ENCODE measurements at regions not wholly inside any gene's neighbourhood (a gene's known extent, or its start where the extent isn't known, plus 50 kb on each side); places are given as distances from the start of the nearest gene placed in this dataset.

GRCh38 chr3:64294771-64295170 is 69.5 kb upstream of the PRICKLE2 start:
- Mint-ChIP-seq H3K27ac (no peak overlapping the region), H3K36me3 (no peaks in the 10 kb centered on the region), H3K9me3 (peaks cover 2 to 16% (median 13%) of the 10 kb centered on the region in 7 donors), H3K4me1 (no peaks in the 10 kb centered on the region), H3K4me3 (no peak overlapping the region), H3K27me3 (ENCODE audit: low read depth in 3 of 3) (peaks cover 0 to 3% (median under 1%) of the 10 kb centered on the region in 3 donors)
- no peaks in the 10 kb centered on the region for H4K20me1 ChIP-seq (ENCODE audit: insufficient read depth, low read length)
- H3K36me3 ChIP-seq (replicated peaks in 1 of 2; ENCODE audit: control insufficient read depth in 1 of 2, insufficient read depth in 2 of 2, low read length in 2 of 2) = no peaks in the 10 kb centered on the region
- no peak overlapping the region for H3K4me3 ChIP-seq (replicated peaks in 1 of 3; ENCODE audit: low read depth in 2 of 3, low read length in 3 of 3)
- intact Hi-C loops (cut with micrococcal nuclease) = no loop called here
- no peak overlapping the region for H3K4me2 ChIP-seq (replicated peaks; ENCODE audit: extremely low read depth, low read length, poor library complexity, severe bottlenecking)
- WGBS (ENCODE audit: insufficient coverage) = no CpG with 5 or more reads among the region's 2 CpGs
- no peaks in the 10 kb centered on the region for H3K27me3 ChIP-seq (ENCODE audit: control insufficient read depth in 2 of 2, insufficient read depth in 2 of 2, low read length in 2 of 2)
- peaks cover 0 to 7% of the 10 kb centered on the region in 2 donors for H3K4me1 ChIP-seq (ENCODE audit: control insufficient read depth in 1 of 2, insufficient read depth in 2 of 2, low read length in 2 of 2)
- peaks cover 0 to 7% of the 10 kb centered on the region in 2 donors for H3K9me3 ChIP-seq (replicated peaks in 1 of 2; ENCODE audit: control insufficient read depth in 1 of 2, insufficient read depth in 1 of 2, low read length in 2 of 2)
- H2AFZ ChIP-seq (ENCODE audit: insufficient read depth, low read depth, low read length, poor library complexity, severe bottlenecking) = no peak overlapping the region
- TF ChIP-seq, protein P1, sequence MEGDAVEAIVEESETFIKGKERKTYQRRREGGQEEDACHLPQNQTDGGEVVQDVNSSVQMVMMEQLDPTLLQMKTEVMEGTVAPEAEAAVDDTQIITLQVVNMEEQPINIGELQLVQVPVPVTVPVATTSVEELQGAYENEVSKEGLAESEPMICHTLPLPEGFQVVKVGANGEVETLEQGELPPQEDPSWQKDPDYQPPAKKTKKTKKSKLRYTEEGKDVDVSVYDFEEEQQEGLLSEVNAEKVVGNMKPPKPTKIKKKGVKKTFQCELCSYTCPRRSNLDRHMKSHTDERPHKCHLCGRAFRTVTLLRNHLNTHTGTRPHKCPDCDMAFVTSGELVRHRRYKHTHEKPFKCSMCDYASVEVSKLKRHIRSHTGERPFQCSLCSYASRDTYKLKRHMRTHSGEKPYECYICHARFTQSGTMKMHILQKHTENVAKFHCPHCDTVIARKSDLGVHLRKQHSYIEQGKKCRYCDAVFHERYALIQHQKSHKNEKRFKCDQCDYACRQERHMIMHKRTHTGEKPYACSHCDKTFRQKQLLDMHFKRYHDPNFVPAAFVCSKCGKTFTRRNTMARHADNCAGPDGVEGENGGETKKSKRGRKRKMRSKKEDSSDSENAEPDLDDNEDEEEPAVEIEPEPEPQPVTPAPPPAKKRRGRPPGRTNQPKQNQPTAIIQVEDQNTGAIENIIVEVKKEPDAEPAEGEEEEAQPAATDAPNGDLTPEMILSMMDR (IDR thresholded peaks at IDR 0.05) = no peak
- no peaks in the 10 kb centered on the region for H3K79me2 ChIP-seq (ENCODE audit: insufficient read depth, low read length)
- H3K27ac ChIP-seq (ENCODE audit: low read depth in 1 of 2, low read length in 2 of 2) = no peak overlapping the region
- H3K9ac ChIP-seq (ENCODE audit: insufficient read depth, low read length, poor library complexity, severe bottlenecking) = no peak overlapping the region
- no peak for DNase-seq

- H3K9me3 Mint-ChIP-seq = peaks cover 2 to 16% (median 13%) of the 10 kb centered on the region in 7 donors
- 94% methylated on average over 8 of the region's 9 CpGs for WGBS (ENCODE audit: insufficient coverage)
- no peak overlapping the region for H3K4me3 Mint-ChIP-seq
- H3K4me1 ChIP-seq (ENCODE audit: control insufficient read depth in 1 of 2, insufficient read depth in 2 of 2, low read length in 2 of 2) = peaks cover 0 to 7% of the 10 kb centered on the region in 2 donors
- H3K4me1 Mint-ChIP-seq = no peaks in the 10 kb centered on the region
- no peaks in the 10 kb centered on the region for H3K79me2 ChIP-seq (ENCODE audit: insufficient read depth, low read length)
- TF ChIP-seq, protein P1 (IDR thresholded peaks at IDR 0.05) = no peak
- no peak overlapping the region for H2AFZ ChIP-seq (ENCODE audit: insufficient read depth, low read depth, low read length, poor library complexity, severe bottlenecking)
- no peaks in the 10 kb centered on the region for H4K20me1 ChIP-seq (ENCODE audit: insufficient read depth, low read length)
- no peak overlapping the region for H3K4me3 ChIP-seq (replicated peaks in 1 of 3; ENCODE audit: low read depth in 2 of 3, low read length in 3 of 3)
- H3K36me3 Mint-ChIP-seq = no peaks in the 10 kb centered on the region
- H3K27me3 ChIP-seq (ENCODE audit: control insufficient read depth in 2 of 2, insufficient read depth in 2 of 2, low read length in 2 of 2) = no peaks in the 10 kb centered on the region
- intact Hi-C loops (cut with micrococcal nuclease) = no loop called here
- no peak overlapping the region for H3K27ac ChIP-seq (ENCODE audit: low read depth in 1 of 2, low read length in 2 of 2)
- H3K9ac ChIP-seq (ENCODE audit: insufficient read depth, low read length, poor library complexity, severe bottlenecking) = no peak overlapping the region
- peaks cover 0 to 7% of the 10 kb centered on the region in 2 donors for H3K9me3 ChIP-seq (replicated peaks in 1 of 2; ENCODE audit: control insufficient read depth in 1 of 2, insufficient read depth in 1 of 2, low read length in 2 of 2)
- H3K27ac Mint-ChIP-seq = no peak overlapping the region
- no peaks in the 10 kb centered on the region for H3K36me3 ChIP-seq (replicated peaks in 1 of 2; ENCODE audit: control insufficient read depth in 1 of 2, insufficient read depth in 2 of 2, low read length in 2 of 2)
- no peak for DNase-seq
- no peak overlapping the region for H3K4me2 ChIP-seq (replicated peaks; ENCODE audit: extremely low read depth, low read length, poor library complexity, severe bottlenecking)
- peaks cover 0 to 3% (median 0%) of the 10 kb centered on the region in 3 donors for H3K27me3 Mint-ChIP-seq (ENCODE audit: low read depth in 3 of 3)
Observed at GRCh38 chr3:64293121-64293520, 67.9 kb upstream of the PRICKLE2 start.

All from CD14-positive monocyte (primary cell).